A549 (cell line): ENCODE measurements at regions not wholly inside any gene's neighbourhood (a gene's known extent, or its start where the extent isn't known, plus 50 kb on each side); places are given as distances from the start of the nearest gene placed in this dataset.

ENCODE experiments used
- ATAC-seq, 2 experiments: fragments of 200-7000 bp in 1 of 2; fragments of >200 bp in 1 of 2; cut with Nextera tagmentation in 1 of 2; cut with Tn5 transposase in 1 of 2; 3 replicates each; pipeline versions ENCODE4 v1.8.0 to v1.9.1; 2018 to 2020; ENCODE audit warnings: mild to moderate bottlenecking in 1 of 2, moderate library complexity in 1 of 2
- CTCF ChIA-PET: fragments of 300-600 bp; sonication (Branson Sonifier 250); formaldehyde crosslinking; extraction: SDS; loops from one replicate; lab custom pipeline; 2021; ENCODE audit warnings: antibody characterized with exemption, inconsistent platforms; lab: Yijun Ruan, JAX
- POLR2A ChIA-PET: fragments of 350-600 bp; formaldehyde crosslinking; extraction: SDS; loops from one replicate; lab custom pipeline; 2021; ENCODE audit warnings: antibody characterized with exemption, inconsistent platforms; lab: Yijun Ruan, JAX
- DNase-seq, 2 experiments: peaks; one replicate each; pipeline versions ENCODE4 v3.0.0 to v3.0.0-alpha.2; 2011 to 2016; ENCODE audit warnings: low read depth in 1 of 2, low spot score in 1 of 2
- FAIRE-seq: peaks from 2 replicates; lab custom pipeline; 2011; peaks lifted over from hg19 to GRCh38; lab: Jason Lieb, UNC
- H3K27ac ChIP-seq, 2 experiments: fragments of >200 bp; sonication (Bioruptor Twin); formaldehyde crosslinking; 3 replicates each; pipeline ENCODE4 v1.5.1; 2016 to 2017
- H3K4me1 ChIP-seq: fragments of >200 bp; sonication (Bioruptor Twin); formaldehyde crosslinking; 3 replicates; pipeline ENCODE4 v1.6.1; 2016
- H3K4me2 ChIP-seq: fragments of >200 bp; sonication (Bioruptor Twin); formaldehyde crosslinking; 3 replicates; pipeline ENCODE4 v1.6.1; 2016
- H3K4me3 ChIP-seq: fragments of >200 bp; sonication (Bioruptor Twin); formaldehyde crosslinking; 3 replicates; pipeline ENCODE4 v1.5.1; 2016
- H3K9me3 ChIP-seq: fragments of >200 bp; sonication (Bioruptor Twin); formaldehyde crosslinking; 3 replicates; pipeline ENCODE4 v1.6.1; 2016
- BHLHE40 ChIP-seq: IDR thresholded peaks from 2 replicates; pipeline ENCODE4 v1.6.1; 2012; ENCODE audit warnings: low read depth, low read length, inconsistent platforms
- CBX2 ChIP-seq: fragments of 200-600 bp; sonication (generic); IDR thresholded peaks from 2 replicates; pipeline ENCODE4 v1.6.1; 2016; ENCODE audit warnings: low read depth, mild to moderate bottlenecking, borderline replicate concordance
- CEBPB ChIP-seq, 2 experiments: fragments of >200 bp in 1 of 2; sonication (Bioruptor Twin) in 1 of 2; formaldehyde crosslinking in 1 of 2; IDR thresholded peaks; 2 replicates each; pipeline ENCODE4 v1.6.1; 2012 to 2016
- CHD4 ChIP-seq: fragments of 200-600 bp; sonication (generic); IDR thresholded peaks from 2 replicates; pipeline ENCODE4 v1.6.1; 2016; ENCODE audit warnings: antibody characterized with exemption, mild to moderate bottlenecking, borderline replicate concordance
- EHMT2 ChIP-seq: fragments of 200-600 bp; sonication (generic); IDR thresholded peaks from 2 replicates; pipeline ENCODE4 v1.6.1; 2016; ENCODE audit warnings: antibody characterized with exemption, low read depth, mild to moderate bottlenecking, moderate library complexity
- ELK1 ChIP-seq: fragments of 150-350 bp; IDR thresholded peaks from 2 replicates; pipeline ENCODE4 v1.6.1; 2014; ENCODE audit warnings: low read depth, mild to moderate bottlenecking, low read length
- HOXB5 ChIP-seq: fragments of 250-450 bp; sonication (Bioruptor Pico); IDR thresholded peaks from 2 replicates; pipeline ENCODE4 v1.5.0; 2020; ENCODE audit warnings: mild to moderate bottlenecking, moderate library complexity
- JUN ChIP-seq, 2 experiments: fragments of >200 bp; sonication (Bioruptor Twin); formaldehyde crosslinking; IDR thresholded peaks; 2 replicates in 1 of 2; 3 replicates in 1 of 2; pipeline ENCODE4 v1.6.1; 2016 to 2017
- JUNB ChIP-seq: fragments of >200 bp; sonication (Bioruptor Twin); formaldehyde crosslinking; IDR thresholded peaks from 2 replicates; pipeline ENCODE4 v1.6.1; 2016
- KDM1A ChIP-seq: fragments of 200-600 bp; sonication (generic); IDR thresholded peaks from 2 replicates; pipeline ENCODE4 v1.6.1; 2016; ENCODE audit warnings: low read depth, mild to moderate bottlenecking
- KDM5A ChIP-seq: fragments of 200-600 bp; sonication (generic); IDR thresholded peaks from 2 replicates; pipeline ENCODE4 v1.6.1; 2016; ENCODE audit warnings: antibody characterized with exemption, mild to moderate bottlenecking
- MAFK ChIP-seq: fragments of 450-650 bp; IDR thresholded peaks from 2 replicates; pipeline ENCODE4 v1.6.1; 2014; ENCODE audit not compliant: partially characterized antibody
- MAZ ChIP-seq: fragments of 150-350 bp; IDR thresholded peaks from 2 replicates; pipeline ENCODE4 v1.6.1; 2014; ENCODE audit warnings: antibody characterized with exemption, low read depth, low read length, borderline replicate concordance
- NPAS2 ChIP-seq: fragments of 250-450 bp; sonication (Bioruptor Pico); IDR thresholded peaks from 2 replicates; pipeline ENCODE4 v1.8.0; 2022; ENCODE audit warnings: mild to moderate bottlenecking, moderate library complexity, borderline replicate concordance
- POLR2AphosphoS2 ChIP-seq: conservative IDR thresholded peaks from 2 replicates; pipeline ENCODE4 v1.6.1; 2012; ENCODE audit warnings: low read length, improper control_type of control experiment, inconsistent platforms
- SREBF2 ChIP-seq: fragments of 450-650 bp; IDR thresholded peaks from 2 replicates; pipeline ENCODE4 v1.6.1; 2014; ENCODE audit warnings: mild to moderate bottlenecking, moderate library complexity
- TFCP2L1 ChIP-seq: fragments of 250-450 bp; sonication (Bioruptor Pico); IDR thresholded peaks from 2 replicates; pipeline ENCODE4 v1.5.0; 2021; ENCODE audit warnings: mild to moderate bottlenecking
- ZFP36 ChIP-seq: fragments of 450-650 bp; IDR thresholded peaks from 2 replicates; pipeline ENCODE4 v1.6.1; 2014; ENCODE audit warnings: borderline replicate concordance; ENCODE audit not compliant: partially characterized antibody
- ZSCAN20 ChIP-seq: fragments of 250-450 bp; sonication (Bioruptor Pico); IDR thresholded peaks from 2 replicates; pipeline ENCODE4 v1.8.0; 2022; ENCODE audit warnings: mild to moderate bottlenecking, moderate library complexity
- WGBS: methylation state at CpG from one replicate; pipeline ENCODE4 v1.1.6; 2017; ENCODE audit errors: missing lambda C conversion rate; 5-methylcytosine and 5-hydroxymethylcytosine counted together
- TF ChIP-seq, protein P1 (sequence below): fragments of 250-450 bp; sonication (Bioruptor Pico); IDR thresholded peaks from 2 replicates; pipeline ENCODE4 v1.5.0; 2020; ENCODE audit warnings: low read depth, mild to moderate bottlenecking, moderate library complexity
- TF ChIP-seq, protein P2 (sequence below): fragments of 250-450 bp; sonication (Bioruptor Pico); IDR thresholded peaks from 2 replicates; pipeline ENCODE4 v1.5.0; 2021; ENCODE audit warnings: mild to moderate bottlenecking, moderate library complexity, borderline replicate concordance
- TF ChIP-seq, protein P3 (sequence below): fragments of 200-600 bp; sonication (generic); IDR thresholded peaks from 2 replicates; pipeline ENCODE4 v1.6.1; 2016; ENCODE audit warnings: antibody characterized with exemption, mild to moderate bottlenecking, moderate library complexity

- H3K27ac ChIP-seq: peak overlapping the region; percentile 24 to 65; a peak in 4 of 6 replicates
- ChIA-PET POLR2A (no interaction called here), CTCF (interaction anchor here (0.6 kb wide), 1 partner anchor 67 kb away, joined by 3 read pairs; no protein-coding TSS in a partner anchor)
- peak in 1 of 2 experiments; percentile 11; a peak in 2 of 6 replicates for ATAC-seq
- no peaks in the 10 kb centered on the region for H3K9me3 ChIP-seq
- WGBS: 65% methylated on average over 14 of the region's 14 CpGs
- H3K4me2 ChIP-seq: peak overlapping the region; percentile 3; the same call in 1 of the 3 replicates
- H3K4me1 ChIP-seq: peaks cover 49% of the 10 kb centered on the region
- DNase-seq: peak in 1 of 2 experiments; percentile 45
- no peak overlapping the region for H3K4me3 ChIP-seq
- no peak for TF ChIP-seq KDM1A
- no peak for TF ChIP-seq ZFP36
- TF ChIP-seq ELK1: no peak
- peak; percentile 3 for TF ChIP-seq MAFK
- FAIRE-seq: no peak
These were observed 329.3 kb downstream of the PIK3R1 start for GRCh38 chr5:68544648-68545552.

- 88% methylated on average over 7 of the region's 7 CpGs for WGBS
- POLR2A ChIA-PET: no interaction called here
- H3K4me2 ChIP-seq: no peak overlapping the region
- ATAC-seq: no peak
- no peak overlapping the region for H3K4me3 ChIP-seq
- no peak for DNase-seq
- no peak for FAIRE-seq
- TF ChIP-seq KDM5A: no peak
- TF ChIP-seq POLR2AphosphoS2: no peak
- TF ChIP-seq JUNB: no peak
- TF ChIP-seq MAFK: no peak
- no peak for TF ChIP-seq TFCP2L1
- no peak for TF ChIP-seq JUN (IDR thresholded peaks at IDR 0.05)
- TF ChIP-seq ZSCAN20 (CRISPR knock-in tag): no peak
- TF ChIP-seq, protein P1, sequence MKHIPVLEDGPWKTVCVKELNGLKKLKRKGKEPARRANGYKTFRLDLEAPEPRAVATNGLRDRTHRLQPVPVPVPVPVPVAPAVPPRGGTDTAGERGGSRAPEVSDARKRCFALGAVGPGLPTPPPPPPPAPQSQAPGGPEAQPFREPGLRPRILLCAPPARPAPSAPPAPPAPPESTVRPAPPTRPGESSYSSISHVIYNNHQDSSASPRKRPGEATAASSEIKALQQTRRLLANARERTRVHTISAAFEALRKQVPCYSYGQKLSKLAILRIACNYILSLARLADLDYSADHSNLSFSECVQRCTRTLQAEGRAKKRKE (CRISPR knock-in tag): no peak
- no peak for TF ChIP-seq NPAS2 (CRISPR knock-in tag)
- TF ChIP-seq, protein P2, sequence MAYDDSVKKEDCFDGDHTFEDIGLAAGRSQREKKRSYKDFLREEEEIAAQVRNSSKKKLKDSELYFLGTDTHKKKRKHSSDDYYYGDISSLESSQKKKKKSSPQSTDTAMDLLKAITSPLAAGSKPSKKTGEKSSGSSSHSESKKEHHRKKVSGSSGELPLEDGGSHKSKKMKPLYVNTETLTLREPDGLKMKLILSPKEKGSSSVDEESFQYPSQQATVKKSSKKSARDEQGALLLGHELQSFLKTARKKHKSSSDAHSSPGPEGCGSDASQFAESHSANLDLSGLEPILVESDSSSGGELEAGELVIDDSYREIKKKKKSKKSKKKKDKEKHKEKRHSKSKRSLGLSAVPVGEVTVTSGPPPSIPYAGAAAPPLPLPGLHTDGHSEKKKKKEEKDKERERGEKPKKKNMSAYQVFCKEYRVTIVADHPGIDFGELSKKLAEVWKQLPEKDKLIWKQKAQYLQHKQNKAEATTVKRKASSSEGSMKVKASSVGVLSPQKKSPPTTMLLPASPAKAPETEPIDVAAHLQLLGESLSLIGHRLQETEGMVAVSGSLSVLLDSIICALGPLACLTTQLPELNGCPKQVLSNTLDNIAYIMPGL (CRISPR knock-in tag): no peak
- no peak for TF ChIP-seq CBX2
- TF ChIP-seq MAZ: no peak
- TF ChIP-seq, protein P3, sequence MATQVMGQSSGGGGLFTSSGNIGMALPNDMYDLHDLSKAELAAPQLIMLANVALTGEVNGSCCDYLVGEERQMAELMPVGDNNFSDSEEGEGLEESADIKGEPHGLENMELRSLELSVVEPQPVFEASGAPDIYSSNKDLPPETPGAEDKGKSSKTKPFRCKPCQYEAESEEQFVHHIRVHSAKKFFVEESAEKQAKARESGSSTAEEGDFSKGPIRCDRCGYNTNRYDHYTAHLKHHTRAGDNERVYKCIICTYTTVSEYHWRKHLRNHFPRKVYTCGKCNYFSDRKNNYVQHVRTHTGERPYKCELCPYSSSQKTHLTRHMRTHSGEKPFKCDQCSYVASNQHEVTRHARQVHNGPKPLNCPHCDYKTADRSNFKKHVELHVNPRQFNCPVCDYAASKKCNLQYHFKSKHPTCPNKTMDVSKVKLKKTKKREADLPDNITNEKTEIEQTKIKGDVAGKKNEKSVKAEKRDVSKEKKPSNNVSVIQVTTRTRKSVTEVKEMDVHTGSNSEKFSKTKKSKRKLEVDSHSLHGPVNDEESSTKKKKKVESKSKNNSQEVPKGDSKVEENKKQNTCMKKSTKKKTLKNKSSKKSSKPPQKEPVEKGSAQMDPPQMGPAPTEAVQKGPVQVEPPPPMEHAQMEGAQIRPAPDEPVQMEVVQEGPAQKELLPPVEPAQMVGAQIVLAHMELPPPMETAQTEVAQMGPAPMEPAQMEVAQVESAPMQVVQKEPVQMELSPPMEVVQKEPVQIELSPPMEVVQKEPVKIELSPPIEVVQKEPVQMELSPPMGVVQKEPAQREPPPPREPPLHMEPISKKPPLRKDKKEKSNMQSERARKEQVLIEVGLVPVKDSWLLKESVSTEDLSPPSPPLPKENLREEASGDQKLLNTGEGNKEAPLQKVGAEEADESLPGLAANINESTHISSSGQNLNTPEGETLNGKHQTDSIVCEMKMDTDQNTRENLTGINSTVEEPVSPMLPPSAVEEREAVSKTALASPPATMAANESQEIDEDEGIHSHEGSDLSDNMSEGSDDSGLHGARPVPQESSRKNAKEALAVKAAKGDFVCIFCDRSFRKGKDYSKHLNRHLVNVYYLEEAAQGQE: no peak
- no peak for TF ChIP-seq CEBPB (IDR thresholded peaks at IDR 0.05)
- TF ChIP-seq SREBF2: no peak
- TF ChIP-seq HOXB5 (CRISPR knock-in tag): no peak
- no peak for TF ChIP-seq BHLHE40
- no peak for TF ChIP-seq EHMT2
- no peak for TF ChIP-seq ELK1
- no peak for TF ChIP-seq CHD4
- H3K27ac ChIP-seq: peak overlapping the region; percentile 23 to 65; a peak in 4 of 6 replicates
- peaks cover 56% of the 10 kb centered on the region for H3K4me1 ChIP-seq
- no peaks in the 10 kb centered on the region for H3K9me3 ChIP-seq
- CTCF ChIA-PET: interaction anchor here (1.0 kb wide), 1 partner anchor 259 kb away, joined by 4 read pairs; no protein-coding TSS in a partner anchor
These were observed 330.2 kb downstream of the PIK3R1 start for GRCh38 chr5:68545636-68546295.
